Fibroblast of skin of back (primary cell): ENCODE measurements at regions not wholly inside any gene's neighbourhood (a gene's known extent, or its start where the extent isn't known, plus 50 kb on each side); places are given as distances from the start of the nearest gene placed in this dataset.
"Not testable (repeated sequence)": the region's sequence is repeated elsewhere in the genome, so short reads cannot be mapped to it uniquely, and the experiment has no call there.

Source experiments
- DNase-seq: peaks from one replicate; pipeline ENCODE4 v3.0.0-alpha.2; 2013

DNA sequence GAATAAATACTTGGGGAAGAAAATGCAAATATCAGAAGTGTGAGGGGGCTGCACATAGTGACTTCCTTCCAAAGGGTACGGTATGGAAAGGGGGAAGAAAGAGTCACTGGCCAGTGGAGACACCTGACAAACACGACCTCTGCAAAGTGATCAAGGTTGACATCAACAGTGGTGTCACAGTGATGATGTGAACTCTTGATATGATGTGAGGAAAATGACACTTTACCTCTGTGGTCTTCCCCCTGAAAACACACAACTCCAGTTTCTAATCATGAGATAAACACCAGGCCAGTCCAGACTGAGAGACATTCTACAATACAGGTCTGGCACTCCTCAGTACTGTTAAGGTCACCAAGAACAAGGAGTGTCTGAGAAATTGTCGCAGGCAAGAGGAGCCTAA lies 169.7 kb downstream of the BUB3 start:
- no peak for DNase-seq

DNA sequence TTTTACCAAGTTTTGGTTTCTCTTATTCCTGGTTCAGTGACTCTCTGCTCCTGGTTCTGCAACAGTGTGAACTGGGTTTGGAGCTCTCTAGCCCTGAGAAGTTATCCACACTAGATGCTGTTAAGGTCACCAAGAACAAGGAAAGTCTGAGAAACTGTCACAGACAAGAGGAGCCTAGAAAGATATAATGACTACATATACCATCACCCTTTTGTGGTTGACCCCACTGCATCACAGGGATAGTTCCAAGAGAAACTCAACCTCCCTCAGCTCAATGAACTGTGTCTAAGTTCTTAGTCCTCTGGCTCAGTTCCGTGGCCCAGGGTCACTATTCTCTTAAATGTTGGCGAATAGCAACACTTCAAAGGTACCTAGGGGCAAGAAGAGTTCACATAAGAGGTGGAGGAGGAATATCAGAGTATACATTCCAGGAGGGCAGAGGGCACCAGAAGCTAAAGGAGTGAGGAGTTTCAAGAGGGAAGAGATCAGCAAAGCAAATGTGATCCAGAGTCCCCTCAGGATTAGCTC lies 171.5 kb downstream of the BUB3 start:
- DNase-seq, result no peak

DNA sequence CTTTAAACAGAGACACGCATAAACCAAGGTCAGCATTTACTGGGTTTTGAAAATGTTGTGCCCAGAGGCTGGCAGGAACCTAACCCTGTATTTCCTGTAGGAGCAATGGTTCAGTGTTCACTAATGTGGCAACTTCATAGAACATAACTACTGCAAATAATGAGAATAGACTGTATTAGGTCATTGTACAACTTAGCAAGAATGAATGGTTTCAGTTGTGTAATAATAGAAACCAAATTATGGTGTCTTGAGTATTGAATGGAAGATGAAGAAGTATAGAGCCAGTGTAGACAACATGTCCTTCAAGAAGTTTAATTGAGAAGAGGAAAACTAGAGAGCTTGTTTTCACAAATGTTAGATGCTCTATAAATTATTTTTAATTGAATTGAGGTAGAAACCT lies 172.5 kb downstream of the BUB3 start:
- DNase-seq, result no peak

DNA sequence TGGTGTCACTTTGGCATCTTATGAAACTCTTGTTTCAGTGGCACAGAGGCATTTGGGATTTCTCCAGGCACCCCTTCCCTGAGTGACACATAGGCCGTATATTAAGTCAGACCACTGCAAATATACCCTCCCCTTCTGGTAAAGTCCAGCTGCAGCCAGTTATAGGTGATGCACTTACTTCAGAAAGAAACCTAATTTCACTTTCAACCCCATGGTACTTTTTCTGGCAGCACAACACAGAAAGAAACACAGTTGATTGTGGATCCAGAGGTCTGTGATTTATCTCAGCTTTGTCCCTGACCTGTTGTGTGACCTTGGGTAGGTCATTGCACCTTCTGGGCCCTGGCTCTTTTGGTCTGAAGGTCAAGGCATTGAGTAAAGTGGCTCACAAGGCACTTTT lies 173.2 kb downstream of the BUB3 start:
- no peak for DNase-seq

DNA sequence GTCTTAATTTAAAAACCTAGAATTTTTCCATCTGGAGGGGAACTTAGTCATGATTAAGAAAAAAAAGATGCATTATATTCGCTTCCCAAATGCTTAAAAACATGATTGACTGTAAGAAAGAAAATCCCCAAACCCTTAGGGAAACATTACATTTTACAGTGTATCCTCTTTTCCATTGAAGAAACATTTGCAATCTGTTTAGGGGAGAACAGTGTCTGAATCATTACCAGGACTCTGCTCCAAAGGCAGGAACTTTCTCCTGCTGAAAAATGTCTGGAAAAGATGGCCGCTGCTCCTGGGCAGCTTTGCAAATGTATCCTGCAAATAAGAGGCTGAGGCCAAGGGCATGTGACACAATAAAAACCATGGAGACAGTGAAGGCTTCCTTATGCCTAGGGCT lies 173.7 kb downstream of the BUB3 start:
- no peak for DNase-seq

DNA sequence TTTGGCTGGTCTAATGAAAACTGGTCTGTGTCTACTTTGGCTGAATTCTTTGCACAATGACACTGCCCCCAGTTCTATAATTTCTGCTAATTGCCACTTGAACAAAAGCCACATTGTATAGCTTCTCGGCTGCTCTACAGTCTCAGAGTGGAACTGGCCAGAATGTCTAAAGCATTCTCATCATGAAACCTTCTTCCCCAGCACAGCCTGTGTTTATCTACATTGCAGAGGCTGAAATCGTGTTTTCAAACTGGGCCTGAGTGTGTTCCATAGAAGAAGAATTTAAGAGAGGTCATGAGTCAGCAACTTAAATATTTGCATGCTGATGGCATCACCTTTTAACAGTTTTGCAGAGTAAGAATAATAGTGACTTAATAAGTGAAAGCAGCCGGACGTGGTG lies 177.2 kb downstream of the BUB3 start:
- DNase-seq, result peak; percentile 68

DNA sequence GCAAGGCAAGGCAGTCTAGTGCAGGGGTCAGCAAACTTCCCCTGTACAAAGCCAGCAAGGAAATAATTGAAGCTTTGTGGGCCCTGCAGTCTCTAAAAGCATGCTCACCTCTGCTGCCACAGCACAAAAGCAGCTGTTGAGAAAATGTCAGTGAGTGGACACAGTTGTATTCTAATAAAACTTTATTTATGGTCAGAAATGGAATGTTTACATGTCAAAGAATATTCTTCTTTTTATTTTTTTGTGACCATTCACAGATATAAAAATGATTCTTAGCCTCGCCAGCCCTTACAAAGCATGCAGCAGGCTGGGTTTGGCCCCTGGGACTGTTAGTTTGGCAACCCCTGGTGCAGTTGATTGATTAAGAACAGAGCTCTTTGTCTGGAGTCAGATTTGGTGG lies 192.4 kb downstream of the BUB3 start:
- DNase-seq, result no peak

DNA sequence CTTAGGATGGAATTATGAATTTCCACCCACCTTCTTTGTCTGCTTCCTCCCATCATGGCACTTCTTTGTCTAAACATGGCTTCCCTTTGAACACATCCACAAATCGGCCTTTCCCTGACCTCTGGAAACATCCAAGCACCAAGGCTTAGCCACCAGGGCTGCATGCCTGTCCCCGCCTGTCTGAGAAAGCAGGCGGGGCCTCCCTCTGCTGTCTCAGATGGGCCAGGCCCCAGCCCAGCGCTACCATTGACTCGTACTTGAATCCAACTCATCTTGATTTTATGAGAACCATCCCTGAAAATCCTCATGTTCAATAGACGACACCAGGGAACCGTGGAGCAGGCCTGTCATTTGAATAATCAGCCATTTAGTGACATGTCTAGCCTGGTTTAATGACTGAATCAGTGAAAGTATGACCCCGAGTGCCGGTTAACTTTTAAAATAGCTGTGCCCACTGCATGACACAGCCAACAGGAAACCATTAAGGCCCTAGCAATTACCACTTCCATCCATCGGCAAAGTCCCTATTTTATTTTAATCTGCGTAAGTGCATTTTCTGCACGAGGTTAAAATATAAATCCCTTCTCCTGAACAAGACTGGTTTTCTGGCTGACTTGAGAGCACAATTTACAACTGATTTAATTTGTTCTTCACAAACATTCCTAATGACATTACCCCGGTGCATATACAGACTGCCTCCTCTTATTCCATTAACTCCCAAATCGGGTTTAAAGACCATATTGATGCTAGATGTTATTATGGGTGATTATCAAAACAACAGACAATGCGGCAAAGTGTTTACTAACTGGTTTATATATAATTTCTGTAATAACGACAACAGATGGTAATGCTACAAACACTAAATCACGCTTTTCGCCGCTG lies 194.7 kb downstream of the BUB3 start:
- DNase-seq, result no peak

DNA sequence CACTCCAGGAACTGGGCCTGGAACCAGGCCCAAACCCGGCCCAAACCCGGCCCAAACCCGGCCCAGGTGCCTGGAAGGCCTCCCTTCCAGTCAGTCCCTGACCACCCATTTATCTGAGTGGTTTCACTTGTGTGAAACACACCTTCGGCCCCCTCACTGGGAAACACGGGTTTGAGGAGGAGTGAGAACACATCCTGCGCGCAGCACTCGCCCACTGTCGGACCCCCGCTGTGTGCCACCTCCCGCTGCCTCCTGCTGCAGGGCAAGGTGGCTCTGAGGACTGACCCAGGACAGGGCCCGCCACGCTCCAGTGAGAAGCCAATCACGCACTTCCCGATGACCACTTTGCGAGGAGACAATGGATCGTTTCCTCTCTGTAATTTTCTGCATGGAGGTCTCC lies 197.5 kb downstream of the BUB3 start:
- DNase-seq, result no peak

DNA sequence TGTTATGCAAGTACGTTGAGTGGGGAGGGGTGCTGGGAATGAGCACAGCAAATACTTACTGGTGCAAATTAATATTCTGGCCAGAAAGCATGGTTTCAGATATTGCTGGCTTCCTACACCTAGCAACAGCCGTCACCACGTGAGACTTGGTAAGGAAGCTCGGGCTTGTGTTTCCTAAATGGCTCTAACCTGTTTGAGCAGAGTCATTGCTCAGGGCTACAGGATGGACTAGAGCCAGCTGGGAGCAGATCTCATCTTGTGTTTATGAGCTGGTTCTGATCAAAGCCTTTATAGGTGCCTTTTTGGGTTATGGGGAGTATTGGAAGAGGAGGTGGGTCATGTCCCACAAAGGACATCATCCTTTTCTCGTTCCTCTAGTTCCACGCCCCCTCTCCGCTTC lies 200.3 kb downstream of the BUB3 start:
- DNase-seq, result no peak

DNA sequence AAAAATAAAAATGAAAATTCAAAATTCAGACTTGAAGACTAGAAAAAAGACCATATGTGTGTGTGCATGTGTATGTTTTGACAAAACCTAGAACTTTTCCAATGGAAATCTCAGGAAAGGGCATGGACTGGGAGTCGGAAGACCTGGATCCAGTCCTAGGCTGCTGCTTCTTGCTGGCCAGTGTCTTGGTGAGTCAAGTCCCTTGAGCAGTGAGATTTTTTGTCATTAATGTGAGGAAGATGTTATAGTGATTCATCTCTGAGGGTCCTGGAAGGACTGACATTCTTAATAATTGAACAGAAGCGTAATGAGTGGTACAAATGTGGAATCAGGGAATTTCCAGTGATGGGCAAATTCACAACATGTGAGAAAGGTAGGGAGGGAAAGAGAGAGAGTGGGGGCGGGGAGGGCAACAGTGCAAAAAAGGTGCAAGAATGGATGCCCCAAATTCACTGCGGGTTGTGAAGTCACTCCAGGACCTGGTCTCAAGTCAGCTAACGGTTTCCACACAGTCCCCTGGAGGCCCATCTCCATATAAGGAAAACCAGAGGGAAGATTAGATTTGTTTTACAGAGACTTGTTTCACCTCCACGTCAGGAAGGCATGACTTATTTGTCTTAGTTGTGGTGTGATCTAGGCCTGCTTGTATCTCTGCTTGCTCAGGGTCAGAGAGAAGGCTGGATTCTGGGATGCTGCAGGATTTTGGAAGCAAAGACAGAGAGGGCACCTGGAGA lies 201.7 kb downstream of the BUB3 start:
- no peak for DNase-seq

DNA sequence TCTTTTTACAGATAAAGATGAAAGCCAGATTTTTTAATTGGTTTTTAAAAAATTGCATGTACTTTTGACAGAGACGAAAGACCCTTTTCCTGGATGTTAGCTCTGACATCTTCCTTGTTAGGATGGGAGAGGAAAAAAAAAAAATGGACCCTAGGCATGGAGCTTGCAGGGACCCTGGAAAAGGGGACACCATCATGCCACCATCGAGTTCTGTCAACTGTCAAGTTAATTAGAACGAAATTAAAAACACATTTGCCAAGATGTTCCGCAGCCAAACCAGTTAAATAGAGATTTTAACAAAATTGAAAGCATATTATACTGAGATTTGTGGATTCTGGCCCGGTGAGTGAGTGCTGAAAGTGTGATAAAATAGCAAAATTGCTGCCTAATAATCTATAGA lies 202.6 kb downstream of the BUB3 start:
- no peak for DNase-seq

DNA sequence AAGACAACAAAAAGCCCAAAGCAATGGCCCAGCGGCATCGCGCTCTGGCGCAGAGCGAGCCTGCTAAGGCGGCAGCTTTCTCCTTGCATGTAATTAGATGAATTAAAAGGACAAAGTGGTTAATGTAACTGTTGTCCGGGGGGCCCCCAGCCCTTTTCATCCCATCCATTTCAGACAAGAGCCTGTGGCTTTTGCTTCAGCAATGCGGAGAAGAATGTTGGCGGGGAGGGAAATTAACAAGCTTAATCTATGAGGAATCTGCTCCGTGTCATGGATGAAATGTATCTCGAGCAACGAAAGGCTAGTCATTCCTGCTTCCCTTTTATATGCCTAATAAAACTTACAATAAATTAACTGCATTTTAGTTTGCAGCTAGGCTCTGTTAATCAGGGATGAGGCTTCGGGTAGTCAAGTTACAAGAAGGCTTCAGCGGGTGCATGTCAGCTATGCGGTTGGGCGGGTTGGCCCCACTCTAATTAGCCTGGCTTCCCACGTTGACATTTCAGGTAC lies 203.3 kb downstream of the BUB3 start:
- no peak for DNase-seq

DNA sequence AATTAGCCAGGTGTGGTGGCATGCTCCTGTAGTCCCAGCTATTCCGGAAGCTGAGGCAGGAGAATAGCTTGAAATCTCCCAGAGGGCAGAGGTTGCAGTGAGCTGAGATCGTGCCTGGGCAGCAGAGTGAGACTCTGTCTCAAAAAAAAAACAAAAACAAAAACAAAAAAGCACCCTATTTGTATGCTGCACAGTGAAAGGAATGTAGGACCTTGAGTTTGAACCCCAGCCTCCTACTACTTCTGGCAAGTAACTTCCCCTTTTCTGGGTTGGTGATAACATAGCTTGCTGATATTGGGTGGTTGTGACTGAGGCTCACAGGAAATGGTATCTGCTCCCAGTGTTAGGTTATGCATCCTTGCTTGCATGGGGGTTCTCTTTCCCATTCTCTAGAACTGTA lies 205.3 kb downstream of the BUB3 start:
- no peak for DNase-seq

DNA sequence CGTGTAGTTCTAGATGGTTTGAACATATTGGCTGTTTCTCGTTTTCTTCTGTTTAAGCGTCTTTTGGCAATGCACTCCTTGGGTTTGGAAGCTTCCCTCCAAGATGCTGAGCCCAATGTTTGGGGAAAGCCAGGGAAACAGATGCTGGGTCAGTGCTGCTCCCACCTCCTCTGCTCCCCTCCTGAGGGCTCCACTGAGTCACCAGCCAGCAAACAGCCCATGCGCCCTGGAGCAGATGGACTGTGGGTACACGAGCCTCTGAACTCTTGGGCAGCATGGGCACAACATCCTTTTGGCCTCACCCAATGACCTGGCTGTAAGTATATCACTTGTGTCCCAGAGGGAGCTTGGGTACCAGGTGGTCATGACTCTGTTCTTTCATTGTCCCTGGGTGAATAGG lies 207.6 kb downstream of the BUB3 start:
- no peak for DNase-seq

DNA sequence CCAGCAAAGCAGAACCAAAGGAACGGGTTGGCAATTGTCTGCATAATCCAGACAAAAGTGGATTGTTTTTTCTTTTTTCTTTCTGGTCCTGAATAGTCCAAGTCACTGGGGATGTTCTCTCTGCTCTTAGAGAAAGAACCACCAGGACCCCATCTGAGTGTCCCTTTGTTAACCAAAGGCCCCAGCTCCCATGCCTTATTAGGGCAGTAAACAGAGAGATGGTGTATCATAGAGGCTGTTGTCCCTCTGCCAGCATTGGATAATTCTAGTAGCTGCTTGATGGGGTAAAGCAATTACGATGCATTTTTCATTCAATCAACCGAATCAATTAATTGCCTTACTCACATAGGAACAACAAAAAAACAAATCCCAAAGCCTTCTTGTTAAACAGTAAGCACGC lies 213.0 kb downstream of the BUB3 start:
- no peak for DNase-seq

DNA sequence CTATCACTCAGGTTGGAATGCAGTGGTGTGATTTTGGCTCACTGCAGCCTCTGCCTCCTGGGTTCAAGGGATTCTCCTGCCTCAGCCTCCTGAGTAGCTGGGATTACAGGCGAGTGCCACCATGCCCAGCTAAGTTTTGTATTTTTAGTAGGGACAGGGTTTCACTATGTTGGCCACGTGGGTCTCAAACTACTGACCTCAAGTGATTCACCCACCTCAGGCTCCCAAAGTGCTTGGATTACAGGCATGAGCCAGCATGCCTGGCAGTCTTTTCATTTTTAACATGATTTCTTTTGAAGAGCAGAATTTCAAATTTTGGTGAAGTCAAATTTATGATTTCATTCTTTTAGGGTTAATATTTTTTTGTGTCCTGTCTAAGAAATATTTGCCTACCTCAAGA lies 217.4 kb downstream of the BUB3 start:
- DNase-seq, result not testable (repeated sequence)

DNA sequence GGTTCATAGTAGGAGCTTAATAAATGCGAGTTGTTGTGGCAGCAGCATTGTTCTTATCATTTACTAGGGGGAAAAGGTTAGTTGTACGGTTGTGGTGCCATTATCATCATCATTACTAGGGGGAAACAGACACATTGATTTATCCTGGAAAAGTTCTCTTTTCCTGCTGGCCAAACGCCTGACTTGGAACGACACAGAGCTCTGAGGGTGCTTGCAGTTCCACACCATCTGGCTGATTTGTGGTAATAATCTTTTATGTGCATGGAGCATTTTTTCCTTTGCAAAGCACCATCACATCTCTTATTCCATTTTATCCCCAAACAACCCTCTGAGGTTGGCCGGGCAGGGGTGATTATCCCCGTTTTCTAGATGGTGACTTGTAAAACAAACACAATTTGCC lies 219.4 kb downstream of the BUB3 start:
- DNase-seq, result no peak

DNA sequence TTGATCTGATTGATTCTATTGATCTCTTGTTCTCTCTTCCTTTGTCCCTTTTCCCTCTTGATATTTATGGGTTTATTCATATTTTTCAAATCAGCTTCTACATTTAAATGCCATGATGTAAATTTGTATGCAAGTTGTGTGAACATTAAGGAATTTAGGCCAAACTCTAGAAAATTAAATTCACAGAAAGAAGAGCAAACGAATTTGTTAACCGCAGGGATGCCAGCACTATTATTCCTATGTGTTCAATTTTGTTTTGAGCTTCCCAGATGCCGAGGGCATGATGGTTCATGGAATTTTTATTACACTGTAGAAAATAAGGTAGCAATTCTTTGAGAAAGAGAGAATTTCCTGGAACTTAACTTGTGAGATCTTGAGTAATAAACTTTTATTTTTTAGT lies 220.9 kb downstream of the BUB3 start:
- DNase-seq, result no peak

DNA sequence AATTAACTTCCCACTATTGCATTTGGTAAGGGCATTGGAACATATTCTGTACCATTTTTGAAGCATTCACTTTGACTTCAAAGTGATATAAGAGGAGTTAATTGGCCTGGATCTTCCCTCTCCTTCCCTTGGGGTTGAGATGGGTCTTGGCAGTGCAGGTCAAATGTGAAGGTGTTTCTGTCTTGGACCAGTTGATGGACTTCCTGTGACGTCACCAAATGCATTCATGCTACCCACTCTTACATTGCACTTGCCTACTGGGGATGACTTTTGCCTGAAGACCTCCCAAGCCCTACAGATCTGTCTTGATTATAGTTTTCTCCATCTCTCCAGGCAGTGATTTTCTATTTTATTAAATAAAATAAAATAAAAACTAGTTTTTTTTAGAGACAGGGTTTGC lies 221.5 kb downstream of the BUB3 start:
- no peak for DNase-seq

DNA sequence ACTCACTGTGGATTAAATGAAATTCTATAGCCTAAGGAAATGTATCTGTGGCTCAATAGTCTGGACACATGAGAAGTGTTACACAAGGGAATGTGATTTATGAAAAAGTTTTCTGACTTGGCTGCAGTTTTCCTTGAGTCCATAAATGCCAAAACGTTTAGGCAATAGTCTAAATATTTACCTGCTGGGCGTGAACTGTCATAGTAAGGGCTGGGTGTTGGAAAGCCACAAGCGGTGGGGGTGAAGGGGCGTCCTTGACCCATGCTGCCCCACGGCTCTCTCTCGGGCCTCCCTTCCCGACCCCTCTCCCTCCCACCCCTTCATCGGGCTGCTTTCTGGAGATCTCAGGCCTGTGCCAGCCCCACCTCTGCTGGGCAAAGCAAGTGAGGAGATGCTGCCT lies 223.7 kb downstream of the BUB3 start:
- DNase-seq, result no peak

DNA sequence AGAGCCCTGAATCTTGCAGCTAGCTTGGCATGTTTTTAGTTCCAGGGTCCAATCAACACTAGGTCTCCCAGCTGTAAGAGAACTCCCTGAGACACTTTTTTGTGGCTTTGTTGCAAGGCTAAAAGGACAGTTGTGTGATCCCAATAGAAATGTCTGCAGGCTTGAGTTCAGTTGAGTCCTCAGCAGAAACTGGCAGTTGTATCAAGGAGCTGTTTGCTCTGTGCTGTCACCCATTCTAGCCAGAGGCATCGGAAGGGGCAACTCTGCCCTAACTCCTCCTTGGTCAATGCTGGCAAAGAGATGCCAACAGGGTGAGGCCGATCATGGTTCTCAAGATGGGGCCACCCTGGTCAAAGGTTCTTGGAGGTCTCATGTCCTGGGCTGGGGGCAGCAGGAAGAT lies 224.1 kb downstream of the BUB3 start:
- DNase-seq, result no peak

DNA sequence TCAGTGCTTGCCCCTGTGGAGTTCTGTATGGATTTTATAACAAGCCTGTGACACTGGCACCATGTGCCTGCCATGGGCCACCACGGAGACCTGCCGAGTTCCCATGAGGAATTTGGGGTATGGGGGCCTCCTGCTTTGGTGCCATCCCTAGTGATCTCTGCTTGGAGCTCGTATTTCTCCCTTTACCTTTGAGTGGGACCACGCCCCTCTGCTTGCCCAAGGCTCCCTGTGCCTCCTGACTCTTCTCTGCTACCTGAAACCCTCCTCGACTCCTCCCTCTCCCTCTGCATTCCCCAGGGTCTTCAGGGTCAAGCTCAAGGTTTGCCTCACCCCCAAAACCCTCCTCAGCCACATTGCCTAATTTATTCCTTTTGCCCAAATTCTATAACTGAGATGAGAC lies 225.0 kb downstream of the BUB3 start:
- no peak for DNase-seq
